Vagina (tissue), 2 donors: ENCODE measurements at regions not wholly inside any gene's neighbourhood (a gene's known extent, or its start where the extent isn't known, plus 50 kb on each side); places are given as distances from the start of the nearest gene placed in this dataset.

Experiments used
- DNase-seq, 2 donors: peaks; one replicate each; pipeline ENCODE4 v3.0.0-alpha.2; 2017; ENCODE audit errors: extremely low spot score in 2 of 2
- H3K27ac ChIP-seq: fragments of 200-600 bp; sonication (generic); one replicate; pipeline ENCODE4 v1.5.1; 2019
- H3K27me3 ChIP-seq: fragments of 200-600 bp; sonication (generic); one replicate; pipeline ENCODE4 v1.5.1; 2019
- H3K36me3 ChIP-seq, 2 donors: fragments of 200-600 bp; sonication (generic); one replicate each; pipeline ENCODE4 v1.5.1; 2017 to 2019
- H3K4me1 ChIP-seq: fragments of 200-600 bp; sonication (generic); one replicate; pipeline ENCODE4 v1.5.1; 2019
- H3K4me3 ChIP-seq, 2 donors: fragments of 200-600 bp; sonication (generic); 1 replicate in 1 of 2; 2 replicates in 1 of 2; pipeline ENCODE4 v1.5.1; 2016 to 2019
- H3K9me3 ChIP-seq: fragments of 200-600 bp; sonication (generic); one replicate; pipeline ENCODE4 v1.5.1; 2019
- CTCF ChIP-seq, 3 experiments: fragments of 450-650 bp in 2 of 3; fragments of 200-600 bp in 1 of 3; sonication (generic) in 1 of 3; IDR thresholded peaks; one replicate each; pipeline ENCODE4 v1.5.1; 2017 to 2019; ENCODE audit warnings: antibody characterized with exemption in 3 of 3, mild to moderate bottlenecking in 2 of 3, moderate library complexity in 2 of 3
- POLR2A ChIP-seq, 2 donors: fragments of 450-650 bp; IDR thresholded peaks; one replicate each; pipeline ENCODE4 v1.6.1; 2017; ENCODE audit warnings: antibody characterized with exemption in 2 of 2, mild to moderate bottlenecking in 2 of 2, moderate library complexity in 2 of 2
- POLR2AphosphoS5 ChIP-seq, 2 donors: sonication (generic); formaldehyde crosslinking; IDR thresholded peaks; one replicate each; pipeline ENCODE4 v1.9.0; 2017; ENCODE audit warnings: antibody characterized with exemption in 2 of 2, mild to moderate bottlenecking in 2 of 2, low read depth in 1 of 2; ENCODE audit not compliant: insufficient read depth in 1 of 2
- intact Hi-C: fragments of 100-400 bp; cut with DNase I; formaldehyde crosslinking; loops from one replicate; pipeline ENCODE4 v1.15.1; 2023

GRCh38 chr15:35320158-35320780 is 225.7 kb downstream of the DPH6 start:
- intact Hi-C loops: no loop called here
- Histone ChIP-seq H3K36me3 (no peaks in the 10 kb centered on the region), H3K4me3 (no peak overlapping the region), H3K4me1 (no peaks in the 10 kb centered on the region), H3K27ac (no peak overlapping the region), H3K9me3 (no peaks in the 10 kb centered on the region), H3K27me3 (no peaks in the 10 kb centered on the region)
- TF ChIP-seq POLR2AphosphoS5 (IDR thresholded peaks at IDR 0.05; ENCODE audit: insufficient read depth in 1 of 2, low read depth in 1 of 2) (no peak), CTCF (IDR thresholded peaks at IDR 0.05) (no peak)
- DNase-seq: no peak

DNA sequence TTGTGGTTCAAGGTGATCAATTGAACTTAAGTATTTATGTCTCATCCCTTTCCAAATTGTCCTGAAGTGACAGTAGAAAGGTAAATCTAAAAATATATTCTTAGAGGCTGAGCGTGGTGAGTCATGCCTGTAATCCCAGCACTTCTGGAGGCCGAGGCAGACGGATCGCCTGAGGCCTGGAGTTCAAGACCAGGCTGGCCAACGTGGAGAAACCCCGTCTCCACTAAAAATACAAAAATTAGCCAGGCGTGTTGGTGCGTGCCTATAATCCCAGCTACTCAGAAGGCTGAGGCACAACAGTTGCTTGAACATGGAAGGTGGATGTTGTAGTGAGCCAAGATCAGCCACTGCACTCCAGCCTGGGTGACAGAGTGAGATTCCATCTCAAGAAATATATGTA is 226.6 kb downstream of the DPH6 start:
- no peaks in the 10 kb centered on the region for H3K36me3 ChIP-seq
- H3K4me3 ChIP-seq: no peak overlapping the region
- no peaks in the 10 kb centered on the region for H3K4me1 ChIP-seq
- TF ChIP-seq POLR2AphosphoS5 (IDR thresholded peaks at IDR 0.05; ENCODE audit: insufficient read depth in 1 of 2, low read depth in 1 of 2) (no peak), POLR2A (IDR thresholded peaks at IDR 0.05) (no peak), CTCF (IDR thresholded peaks at IDR 0.05) (no peak)
- H3K27me3 ChIP-seq: no peaks in the 10 kb centered on the region
- H3K27ac ChIP-seq: no peak overlapping the region
- no peak for DNase-seq
- intact Hi-C loops: no loop called here
- H3K9me3 ChIP-seq: no peaks in the 10 kb centered on the region

GRCh38 chr15:35317217-35317616 is 228.7 kb downstream of the DPH6 start:
- no peak for DNase-seq
- no peaks in the 10 kb centered on the region for H3K36me3 ChIP-seq
- no peaks in the 10 kb centered on the region for H3K27me3 ChIP-seq
- intact Hi-C loops: no loop called here
- TF ChIP-seq CTCF (IDR thresholded peaks at IDR 0.05) (no peak), POLR2AphosphoS5 (IDR thresholded peaks at IDR 0.05; ENCODE audit: insufficient read depth in 1 of 2, low read depth in 1 of 2) (no peak), POLR2A (IDR thresholded peaks at IDR 0.05) (no peak)
- peaks cover 7% of the 10 kb centered on the region for H3K4me1 ChIP-seq
- H3K9me3 ChIP-seq: no peaks in the 10 kb centered on the region
- H3K27ac ChIP-seq: no peak overlapping the region
- H3K4me3 ChIP-seq: no peak overlapping the region

GRCh38 chr15:35312344-35312743 is 227.2 kb upstream of the NANOGP8 start:
- H3K27ac ChIP-seq: no peak overlapping the region
- no peak for TF ChIP-seq CTCF (IDR thresholded peaks at IDR 0.05)
- no peak for TF ChIP-seq POLR2A (IDR thresholded peaks at IDR 0.05)
- TF ChIP-seq POLR2AphosphoS5 (IDR thresholded peaks at IDR 0.05; ENCODE audit: insufficient read depth in 1 of 2, low read depth in 1 of 2): no peak
- no peak for DNase-seq
- no peak overlapping the region for H3K4me3 ChIP-seq
- no peaks in the 10 kb centered on the region for H3K9me3 ChIP-seq
- H3K36me3 ChIP-seq: no peaks in the 10 kb centered on the region
- peaks cover 30% of the 10 kb centered on the region for H3K4me1 ChIP-seq
- intact Hi-C loops: no loop called here
- no peaks in the 10 kb centered on the region for H3K27me3 ChIP-seq

- H3K4me1 ChIP-seq: peaks cover 37% of the 10 kb centered on the region
- no peak for DNase-seq
These were observed 226.5 kb upstream of the NANOGP8 start for GRCh38 chr15:35311615-35312014.

More at GRCh38 chr15:35311615-35312014, 226.5 kb upstream of the NANOGP8 start:
- H3K36me3 ChIP-seq: no peaks in the 10 kb centered on the region
- no peaks in the 10 kb centered on the region for H3K27me3 ChIP-seq
- H3K27ac ChIP-seq: no peak overlapping the region
- H3K9me3 ChIP-seq: no peaks in the 10 kb centered on the region
- intact Hi-C loops: no loop called here
- TF ChIP-seq POLR2AphosphoS5 (IDR thresholded peaks at IDR 0.05; ENCODE audit: insufficient read depth in 1 of 2, low read depth in 1 of 2) (no peak), CTCF (IDR thresholded peaks at IDR 0.05) (no peak), POLR2A (IDR thresholded peaks at IDR 0.05) (no peak)
- H3K4me3 ChIP-seq: no peak overlapping the region
